ENCODE measurements at regions not wholly inside any gene's neighbourhood (a gene's known extent, or its start where the extent isn't known, plus 50 kb on each side); places are given as distances from the start of the nearest gene placed in this dataset.

GRCh38 chr15:97868981-97869380 lies 91.5 kb upstream of the ARRDC4 start:
- DNase-seq, result no peak

- DNase-seq, result no peak
Observed at GRCh38 chr15:97870771-97871170, 89.7 kb upstream of the ARRDC4 start.

DNA sequence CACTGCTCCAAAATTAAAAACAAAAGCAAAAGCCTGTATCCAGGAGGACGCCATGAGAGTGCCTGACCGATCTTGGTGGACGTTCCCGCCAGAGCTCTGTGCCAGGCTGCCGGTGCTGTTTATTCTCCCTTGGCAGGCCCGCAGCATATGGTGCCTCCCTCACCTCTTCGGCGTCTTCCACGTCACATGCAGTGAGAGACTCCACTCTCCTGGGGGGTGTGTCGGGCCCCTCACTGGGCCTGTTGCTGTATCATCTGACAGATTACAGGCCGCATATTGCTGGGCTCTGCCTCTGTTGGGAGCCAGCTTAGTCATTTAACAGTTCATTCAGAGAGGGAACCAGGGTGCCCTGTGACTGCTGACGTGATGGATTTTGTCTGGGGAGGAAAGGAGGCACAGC lies 86.4 kb upstream of the ARRDC4 start:
- DNase-seq, result no peak

DNA sequence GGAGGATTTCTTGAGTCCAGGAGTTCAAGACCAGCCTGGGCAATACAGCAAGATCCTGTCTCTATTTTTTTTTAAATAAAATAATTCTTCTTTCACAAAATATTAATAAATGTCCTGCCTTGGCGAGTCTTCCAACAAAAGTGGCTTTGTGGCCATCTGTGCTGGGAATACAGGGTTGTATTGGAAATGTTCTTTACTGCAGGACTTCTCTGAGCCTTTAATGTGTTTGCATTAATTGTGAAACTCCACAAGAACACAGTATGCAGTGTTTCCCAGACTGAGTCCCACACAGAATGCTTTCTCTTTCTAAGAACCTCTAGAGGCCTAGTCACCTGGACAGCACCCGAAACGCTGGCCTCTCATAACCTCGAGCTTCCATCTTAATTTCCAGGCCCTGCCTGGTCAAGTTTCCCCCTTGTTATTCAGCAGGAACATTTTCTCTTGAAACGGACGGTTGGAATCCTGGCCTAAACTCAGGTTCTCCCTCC lies 85.4 kb upstream of the ARRDC4 start:
- no peak for DNase-seq

DNA sequence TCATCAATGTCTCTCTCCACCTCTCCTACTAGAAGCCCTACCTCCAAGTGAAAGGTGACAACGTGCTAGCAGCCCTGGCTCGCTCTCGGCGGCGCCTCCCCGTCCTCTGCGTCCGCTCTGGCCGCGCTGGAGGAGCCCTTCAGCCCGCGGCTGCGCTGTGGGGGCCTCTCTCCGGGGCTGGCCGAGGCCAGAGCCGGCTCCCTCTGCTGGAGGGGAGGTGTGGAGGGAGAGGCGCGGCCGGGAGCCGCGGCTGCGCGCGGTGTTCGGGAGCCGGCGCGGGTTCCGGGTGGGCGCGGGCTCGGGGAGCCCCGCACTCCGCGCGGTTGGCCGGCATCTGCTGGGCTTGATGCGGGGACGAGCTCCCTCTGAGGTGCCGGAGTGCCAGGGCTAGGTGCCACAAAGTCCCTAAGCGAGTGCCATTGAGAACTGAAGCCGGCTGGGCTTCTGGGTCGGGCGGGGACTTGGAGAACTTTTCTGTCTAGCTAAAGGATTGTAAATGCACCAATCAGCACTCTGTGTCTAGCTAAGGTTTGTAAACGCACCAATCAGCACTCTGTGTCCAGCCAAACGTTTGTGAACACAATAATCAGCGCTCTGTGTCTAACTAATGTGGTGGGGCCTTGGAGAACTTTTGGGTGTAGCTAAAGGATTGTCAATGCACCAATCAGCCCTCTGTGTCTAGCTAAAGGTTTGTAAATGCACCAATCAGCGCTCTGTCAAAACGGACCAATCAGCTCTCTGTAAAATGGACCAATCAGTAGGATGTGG lies 84.8 kb upstream of the ARRDC4 start:
- DNase-seq, result no peak

GRCh38 chr15:97876281-97876675 lies 84.2 kb upstream of the ARRDC4 start:
- DNase-seq, result no peak

DNA sequence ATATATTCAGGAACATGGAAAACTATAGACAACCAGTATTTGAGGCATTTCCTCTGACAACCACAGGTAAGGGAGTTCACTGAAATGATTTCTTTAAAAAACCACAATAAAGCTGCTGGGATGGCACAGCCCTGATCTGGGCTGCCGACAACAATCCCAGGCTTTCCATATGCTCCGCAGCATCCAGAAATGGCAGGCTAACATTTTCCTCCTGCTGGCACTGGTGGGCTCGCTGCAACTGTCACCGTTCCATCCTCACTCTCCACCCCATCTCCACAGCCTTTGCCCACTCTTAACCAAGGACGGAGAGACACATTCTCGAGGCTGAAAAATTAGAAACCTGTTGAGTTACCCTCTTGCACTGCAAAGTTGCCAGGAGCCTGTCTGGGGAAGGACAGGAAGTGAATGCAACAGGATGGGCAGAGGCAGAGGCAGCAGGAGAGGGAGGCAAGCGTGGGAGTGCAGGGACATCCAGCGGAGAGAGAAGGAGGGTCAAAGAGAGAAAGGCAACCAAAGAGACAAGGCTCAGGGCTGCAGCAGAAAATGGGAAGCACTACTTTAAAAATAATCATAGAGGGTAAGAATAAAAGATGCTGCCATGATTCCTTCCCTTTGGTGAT lies 79.0 kb upstream of the ARRDC4 start:
- no peak for DNase-seq

DNA sequence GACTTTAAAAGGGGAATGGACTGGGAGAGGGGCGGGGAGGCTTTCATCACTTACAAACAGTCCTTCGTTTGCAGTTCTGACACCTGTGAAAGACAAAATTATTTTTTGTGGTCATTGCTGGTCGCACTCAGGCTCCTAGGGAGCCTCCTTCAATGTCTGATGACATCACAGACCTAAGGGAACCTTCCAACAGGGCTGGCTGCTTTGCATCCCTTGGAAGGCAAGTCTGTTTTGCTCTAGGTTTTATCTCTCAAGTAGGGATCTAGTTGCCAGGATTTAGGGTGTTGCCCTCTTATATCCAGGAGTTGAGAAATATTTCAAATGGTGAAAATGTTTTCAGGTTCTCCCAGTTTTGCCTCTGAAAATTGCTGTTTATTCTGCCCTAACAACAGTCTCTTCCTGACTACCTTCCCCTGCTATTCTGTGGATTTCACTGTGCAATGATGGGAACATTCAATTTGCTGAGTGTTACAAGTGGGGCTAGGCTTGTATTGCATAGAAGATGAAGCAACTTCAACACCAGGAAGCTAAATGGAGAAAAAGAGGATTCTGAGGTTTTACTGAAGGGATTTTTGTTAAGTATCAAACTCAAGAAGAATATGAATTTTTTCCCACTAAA lies 75.9 kb upstream of the ARRDC4 start:
- no peak for DNase-seq

DNA sequence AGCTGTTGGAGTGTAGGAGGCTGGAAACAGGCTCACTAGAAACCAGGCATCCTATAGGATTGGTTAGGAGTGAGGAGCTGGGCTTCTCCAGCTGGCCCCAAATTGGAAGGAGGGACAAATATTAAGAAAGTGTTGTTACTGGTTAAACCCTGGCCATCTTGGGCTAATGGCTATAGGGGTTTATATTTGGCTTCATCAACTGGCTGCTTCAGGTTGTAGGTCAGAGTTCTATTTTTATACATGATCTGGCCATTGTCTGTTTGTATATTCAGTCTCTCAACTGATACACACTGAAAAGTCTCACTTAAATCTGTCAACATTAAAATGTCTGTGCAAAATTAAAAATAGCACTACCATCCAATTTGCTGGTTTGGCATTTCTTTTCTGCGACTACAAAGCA lies 70.2 kb upstream of the ARRDC4 start:
- no peak for DNase-seq

DNA sequence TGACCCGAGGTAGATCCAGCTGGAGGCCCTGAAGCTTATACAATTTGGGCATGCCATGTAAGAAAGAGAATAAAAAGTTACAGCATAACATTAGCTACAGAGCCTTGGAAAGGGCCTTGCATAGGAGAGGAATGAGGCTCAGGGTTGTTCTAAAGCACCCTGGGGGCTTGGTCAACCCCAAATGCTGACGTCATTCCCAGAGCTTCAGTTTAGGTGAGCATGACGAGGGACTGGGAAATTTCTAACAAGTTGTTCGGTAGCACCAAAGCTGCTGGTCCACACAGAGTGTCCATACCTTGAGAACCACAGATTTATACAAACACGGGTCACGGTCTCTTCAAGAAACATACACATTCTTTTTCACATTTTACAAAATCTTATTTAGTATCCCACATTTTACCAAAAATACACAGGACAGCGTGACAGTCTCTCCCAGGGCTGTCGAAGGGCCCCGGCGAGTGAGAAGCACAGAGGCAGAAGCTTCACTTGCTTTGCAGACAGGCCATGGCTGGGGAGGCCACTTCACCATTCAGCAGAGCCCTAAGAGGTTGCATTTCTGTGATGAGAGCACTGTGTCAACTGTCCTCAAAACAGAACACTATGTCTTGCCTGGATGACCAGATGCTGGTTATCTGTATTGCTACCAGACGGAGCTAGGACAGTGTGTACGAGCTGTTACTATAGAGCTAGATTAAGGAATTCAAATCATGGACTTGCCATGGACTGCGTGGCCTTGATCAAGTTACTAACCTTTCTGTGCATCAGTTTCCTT lies 68.2 kb upstream of the ARRDC4 start:
- no peak for DNase-seq

DNA sequence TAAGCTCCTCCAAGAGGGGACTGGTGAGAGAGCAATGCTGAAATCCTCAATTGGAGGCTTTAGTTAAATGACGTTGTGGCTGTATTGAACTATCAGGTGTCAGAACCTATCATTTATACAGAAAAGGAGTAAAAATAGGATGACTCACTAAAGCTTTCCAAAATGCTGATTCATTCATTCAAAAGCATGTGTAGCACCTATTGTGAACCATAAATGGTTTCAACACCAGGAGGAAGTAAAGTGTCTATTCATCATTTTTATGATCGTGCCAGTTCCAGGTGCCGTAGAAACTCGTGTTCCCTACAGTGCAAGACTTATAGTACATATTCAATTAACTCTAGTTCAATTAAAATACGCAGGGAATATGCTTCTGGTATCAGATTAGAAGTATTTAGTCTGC lies 66.5 kb upstream of the ARRDC4 start:
- DNase-seq, result no peak

GRCh38 chr15:97899981-97900380 lies 60.5 kb upstream of the ARRDC4 start:
- DNase-seq, result no peak

- DNase-seq, result no peak
Observed at GRCh38 chr15:97902140-97902780, 58.2 kb upstream of the ARRDC4 start.

DNA sequence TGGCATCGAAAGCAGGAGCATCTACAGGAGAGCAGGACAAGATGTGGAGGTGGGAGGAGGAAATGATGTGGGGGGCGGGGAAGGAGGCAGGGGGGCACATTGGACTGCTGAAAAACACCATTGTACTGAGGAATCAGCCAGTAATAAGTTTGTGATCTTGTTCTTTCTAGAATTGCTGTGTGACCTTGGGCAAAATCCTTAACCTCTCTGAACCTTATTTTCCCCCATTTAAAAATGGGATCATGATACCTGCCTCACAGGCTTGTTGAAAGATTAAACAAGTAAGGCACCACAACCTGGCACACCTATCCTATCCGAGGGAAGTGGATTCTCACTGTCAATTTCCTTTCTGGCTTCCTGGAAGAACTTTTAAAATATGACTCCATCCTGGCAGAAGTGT lies 56.9 kb upstream of the ARRDC4 start:
- no peak for DNase-seq

DNA sequence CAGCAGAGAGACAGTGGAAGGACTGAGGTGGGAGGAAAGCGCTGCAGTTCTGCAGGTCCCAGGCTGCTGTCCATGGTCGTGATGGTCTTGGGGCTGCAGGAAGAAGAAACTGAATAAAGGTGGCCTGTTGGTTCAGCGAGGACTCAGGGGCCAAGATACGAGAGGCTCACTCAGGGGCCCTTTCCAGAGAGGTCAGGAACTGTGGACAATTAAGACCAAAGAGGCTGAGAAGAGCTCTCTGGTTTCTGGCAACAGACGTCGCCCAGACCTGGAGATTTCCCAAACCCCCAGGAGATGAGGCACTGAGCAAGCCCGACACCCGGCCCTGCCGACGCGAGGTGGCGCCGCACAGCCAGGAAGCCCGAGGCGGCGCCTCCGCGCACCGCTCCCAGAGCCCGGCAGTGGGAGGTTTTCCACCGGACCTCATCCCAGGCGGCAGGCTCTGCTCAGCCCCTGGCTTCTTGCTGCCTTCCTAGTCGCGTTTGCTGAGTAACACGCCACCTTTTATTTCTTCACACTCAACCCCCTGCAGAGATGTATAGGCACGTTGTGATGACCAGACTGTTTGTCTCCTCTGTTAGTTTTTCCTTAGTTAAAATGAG lies 56.4 kb upstream of the ARRDC4 start:
- DNase-seq, result no peak

DNA sequence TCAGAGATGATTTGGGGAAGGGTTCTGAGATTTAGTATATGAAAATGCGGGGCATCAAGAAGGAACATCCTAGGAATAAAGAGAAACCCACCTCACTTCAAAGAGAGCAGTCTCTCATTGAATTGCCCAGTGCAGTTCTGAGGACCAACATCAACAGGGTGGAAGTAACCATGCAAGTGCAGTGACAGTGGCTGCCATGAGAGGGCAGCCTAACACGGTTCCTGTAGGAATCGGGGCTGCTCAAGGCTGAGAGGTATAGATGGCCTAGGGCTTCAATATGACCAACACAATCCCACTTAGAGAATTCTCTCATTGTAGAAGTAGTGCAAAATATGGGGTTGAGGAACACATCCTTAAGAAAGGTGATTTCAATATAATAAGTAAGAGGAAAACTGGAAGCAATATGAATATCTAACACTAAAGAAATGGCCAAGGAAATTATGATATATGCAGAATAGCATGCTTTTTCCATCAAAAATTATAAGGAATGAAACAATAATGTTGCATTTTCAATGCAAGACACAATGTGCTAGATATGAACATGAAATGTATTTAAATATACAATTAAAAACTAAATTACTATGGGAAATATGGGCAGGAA lies 51.1 kb upstream of the ARRDC4 start:
- peak; percentile 41 for DNase-seq
